Fibroblast of villous mesenchyme (primary cell): ENCODE measurements at regions not wholly inside any gene's neighbourhood (a gene's known extent, or its start where the extent isn't known, plus 50 kb on each side); places are given as distances from the start of the nearest gene placed in this dataset.

Experiments used
- DNase-seq: peaks from one replicate; pipeline ENCODE4 v3.0.0-alpha.2; 2010; ENCODE audit warnings: low read depth
- H3K4me3 ChIP-seq: 2 replicates; pipeline ENCODE4 v1.5.1; 2011; ENCODE audit warnings: low read depth, mild to moderate bottlenecking, low read length
- CTCF ChIP-seq: IDR thresholded peaks from 2 replicates; pipeline ENCODE4 v1.5.1; 2012; ENCODE audit warnings: low read depth, mild to moderate bottlenecking, low read length; ENCODE audit not compliant: insufficient read depth

GRCh38 chr4:41468122-41468521 is 69.8 kb upstream of the LIMCH1 start:
- H3K4me3 ChIP-seq, result no peak overlapping the region
- TF ChIP-seq CTCF, result no peak
- DNase-seq, result no peak

GRCh38 chr4:41471126-41472071 is 66.6 kb upstream of the LIMCH1 start:
- H3K4me3 ChIP-seq, result no peak overlapping the region

GRCh38 chr4:41472081-41472480 is 65.9 kb upstream of the LIMCH1 start:
- no peak for DNase-seq
- H3K4me3 ChIP-seq, result no peak overlapping the region
- TF ChIP-seq CTCF, result no peak

More at GRCh38 chr4:41471126-41472071, 66.6 kb upstream of the LIMCH1 start:
- no peak for DNase-seq
- TF ChIP-seq CTCF, result no peak

- no peak for DNase-seq
- no peak for TF ChIP-seq CTCF
- H3K4me3 ChIP-seq, result no peak overlapping the region
These were observed 64.8 kb upstream of the LIMCH1 start for GRCh38 chr4:41473176-41473575.

- no peak for TF ChIP-seq CTCF
These were observed 62.6 kb upstream of the LIMCH1 start for GRCh38 chr4:41475402-41475801.

GRCh38 chr4:41476310-41476885 is 61.6 kb upstream of the LIMCH1 start:
- DNase-seq, result no peak
- no peak for TF ChIP-seq CTCF
- no peak overlapping the region for H3K4me3 ChIP-seq

More at GRCh38 chr4:41475402-41475801, 62.6 kb upstream of the LIMCH1 start:
- no peak overlapping the region for H3K4me3 ChIP-seq
- DNase-seq, result no peak
